TTC549 (cell line): ENCODE measurements at regions not wholly inside any gene's neighbourhood (a gene's known extent, or its start where the extent isn't known, plus 50 kb on each side); places are given as distances from the start of the nearest gene placed in this dataset.
"Not testable (repeated sequence)": the region's sequence is repeated elsewhere in the genome, so short reads cannot be mapped to it uniquely, and the experiment has no call there.

Experiments used
- FAIRE-seq: peaks from 2 replicates; lab custom pipeline; 2012; peaks lifted over from hg19 to GRCh38; lab: Jason Lieb, UNC

DNA sequence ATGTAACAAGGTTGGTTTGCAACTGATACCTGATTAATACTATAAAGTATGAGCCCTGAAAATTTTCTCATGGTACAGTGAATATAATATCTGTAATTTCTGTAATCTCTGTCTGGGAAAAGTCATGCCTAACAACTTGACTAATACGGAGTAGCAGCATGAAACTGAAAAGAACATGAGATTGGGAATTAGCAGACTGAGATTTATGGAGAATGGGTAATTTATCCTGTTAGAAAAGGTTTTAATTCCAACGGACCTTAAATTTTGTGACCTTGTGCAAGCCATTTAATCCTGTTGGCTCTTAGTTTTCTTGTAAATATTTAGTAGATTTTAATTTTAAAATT is 90.2 kb upstream of the CMC1 start:
- FAIRE-seq = no peak

DNA sequence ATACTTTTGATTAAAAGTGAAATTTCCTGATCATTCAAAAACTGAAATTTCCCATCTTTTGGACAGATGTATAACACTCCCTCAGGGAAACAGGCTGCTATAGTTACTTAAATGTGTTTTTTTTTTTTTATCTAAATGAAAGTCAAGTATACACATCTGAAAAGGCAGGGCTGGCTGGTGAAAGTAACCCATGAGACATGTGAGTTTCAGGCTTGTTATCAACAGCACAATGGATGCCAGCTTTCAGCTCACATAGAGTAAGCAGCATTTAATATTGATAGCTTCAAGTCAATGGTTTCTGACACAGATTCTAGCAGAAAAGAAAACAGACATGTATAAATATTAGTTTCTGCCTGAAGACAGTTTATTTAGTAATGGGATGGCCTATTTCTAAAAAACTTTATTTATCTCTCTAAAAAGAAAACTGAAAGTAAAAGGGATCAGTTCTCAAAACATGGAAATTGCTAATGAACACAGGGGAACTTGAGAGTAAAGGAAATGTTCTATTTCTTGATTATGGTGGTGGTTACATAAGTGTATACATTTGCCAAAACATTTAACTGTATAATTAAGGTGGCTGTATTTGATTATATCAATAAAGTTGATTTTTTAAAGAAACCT is 89.7 kb upstream of the CMC1 start:
- FAIRE-seq = no peak

DNA sequence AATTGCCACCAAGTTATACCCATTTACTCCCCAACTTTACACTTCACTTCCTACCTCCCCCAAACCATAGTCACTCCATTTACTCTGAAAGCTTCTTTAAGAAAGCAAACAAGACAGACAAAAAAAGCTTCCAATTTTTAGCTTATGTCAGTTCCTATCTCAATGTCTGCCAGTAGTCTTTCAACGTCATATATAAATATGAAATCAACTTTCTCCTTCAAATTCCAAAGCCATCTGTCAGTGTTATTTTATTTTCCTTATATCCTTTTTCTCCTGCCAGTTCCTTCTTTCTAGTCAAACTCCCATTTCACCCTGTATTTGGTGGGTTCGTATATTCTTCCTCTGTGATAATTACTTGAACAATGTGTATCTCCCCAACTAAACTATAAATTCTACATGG is 85.8 kb upstream of the CMC1 start:
- FAIRE-seq = no peak

DNA sequence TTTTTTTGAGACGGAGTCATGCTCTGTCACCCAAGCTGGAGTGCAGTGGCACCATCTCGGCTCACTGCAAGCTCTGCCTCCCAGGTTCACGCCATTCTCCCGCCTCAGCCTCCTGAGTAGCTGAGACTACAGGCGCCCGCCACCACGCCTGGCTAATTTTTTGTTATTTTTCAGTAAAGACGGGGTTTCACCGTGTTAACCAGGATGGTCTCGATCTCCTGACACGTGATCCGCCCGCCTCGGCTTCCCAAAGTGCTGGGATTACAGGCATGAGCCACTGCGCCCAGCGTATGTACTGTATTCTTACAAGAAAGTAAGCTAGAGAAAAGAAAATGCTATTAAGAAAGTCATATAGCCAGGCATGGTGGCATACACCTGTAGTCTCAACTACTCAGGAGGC is 84.8 kb upstream of the CMC1 start:
- FAIRE-seq = not testable (repeated sequence)

DNA sequence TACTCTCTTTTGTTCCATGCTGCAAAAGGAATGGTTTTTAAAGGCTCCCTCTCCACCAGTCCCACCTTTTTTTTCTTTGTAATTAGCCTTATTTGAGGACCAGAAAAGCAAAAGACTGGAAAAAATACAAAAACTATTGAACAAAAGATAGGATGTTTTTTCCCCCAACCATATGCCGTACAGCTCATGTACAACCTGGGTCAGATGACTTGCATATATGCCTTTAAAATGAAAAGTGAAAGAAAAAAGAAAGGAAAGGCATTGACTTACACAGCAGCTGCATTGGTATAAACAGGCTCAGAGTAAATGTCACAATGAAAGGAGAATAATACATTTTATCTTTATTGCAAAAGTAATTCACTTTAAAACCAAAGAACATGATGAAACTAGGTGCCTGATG is 69.5 kb upstream of the CMC1 start:
- FAIRE-seq = no peak

DNA sequence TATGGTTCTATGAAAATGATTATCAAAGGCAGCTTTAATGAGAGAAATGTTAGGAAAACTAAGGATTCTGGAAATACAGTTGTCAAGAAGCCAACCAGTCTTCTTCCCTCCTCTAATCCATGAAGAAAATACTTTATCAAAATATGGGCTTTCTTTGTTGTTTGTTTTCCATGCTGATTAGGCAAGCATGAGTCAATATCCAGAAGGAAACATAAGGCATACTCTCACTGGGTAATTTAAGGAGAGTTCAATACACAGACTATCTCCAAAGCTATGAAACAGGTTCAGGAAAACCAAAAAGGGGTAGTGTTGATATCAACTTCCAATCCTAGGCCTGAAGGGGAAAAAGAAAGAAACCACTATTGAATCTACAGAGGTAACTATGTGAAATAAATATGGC is 68.7 kb upstream of the CMC1 start:
- FAIRE-seq = no peak

DNA sequence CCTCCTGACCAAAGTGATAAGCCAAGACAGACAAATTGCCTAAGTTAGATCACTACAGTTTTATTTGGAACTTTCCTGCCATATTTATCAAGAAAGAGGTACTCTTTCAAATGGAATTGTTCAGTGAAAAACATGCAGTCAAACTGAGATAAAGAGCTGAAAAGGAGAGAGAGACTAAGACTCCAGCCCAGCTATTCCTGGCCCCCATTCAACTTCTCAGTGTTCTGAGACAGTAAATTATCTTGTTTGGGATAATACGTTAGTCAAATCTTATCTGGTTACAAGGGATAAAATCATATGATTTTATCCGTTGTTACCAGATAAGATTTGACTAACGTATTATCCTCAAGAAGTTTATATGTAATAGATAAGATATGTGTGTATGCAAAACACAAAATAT is 67.6 kb upstream of the CMC1 start:
- FAIRE-seq = no peak

DNA sequence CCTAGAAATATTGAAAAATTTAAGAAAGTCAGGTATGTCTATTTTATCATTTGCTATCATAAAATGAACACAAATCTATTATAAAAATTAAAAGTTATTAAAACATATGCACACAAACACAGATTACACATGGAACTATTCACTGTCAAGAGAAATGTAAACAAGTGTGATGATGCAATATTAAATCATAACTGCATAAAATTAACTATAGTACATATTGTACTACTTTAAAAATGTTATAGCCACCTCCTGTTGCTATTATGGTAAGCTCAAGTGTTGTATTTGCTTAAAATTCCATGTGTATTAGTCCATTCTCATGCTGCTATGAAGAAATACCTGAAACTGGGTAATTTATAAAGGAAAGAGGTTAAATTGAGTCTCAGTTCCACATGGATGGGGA is 54.7 kb upstream of the CMC1 start:
- FAIRE-seq = no peak

DNA sequence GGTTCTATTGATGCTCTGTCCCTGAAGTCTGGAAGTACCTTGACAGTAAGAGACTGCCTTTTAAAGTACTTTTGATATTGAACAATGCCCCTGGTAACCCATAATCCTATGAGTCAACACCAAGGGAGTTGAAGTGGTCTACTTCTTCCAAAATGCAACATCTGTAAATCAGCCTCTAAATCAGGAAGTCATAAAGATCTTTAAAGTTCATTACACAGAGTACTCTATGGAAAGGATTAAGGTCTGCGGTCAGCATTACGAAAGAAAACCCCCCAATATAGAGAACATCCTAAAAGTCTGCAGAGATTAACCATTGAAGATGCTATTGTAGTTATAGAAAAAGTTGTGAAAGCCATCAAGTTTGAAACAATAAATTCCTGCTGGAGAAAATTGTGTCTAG is 52.7 kb upstream of the CMC1 start:
- FAIRE-seq = no peak

DNA sequence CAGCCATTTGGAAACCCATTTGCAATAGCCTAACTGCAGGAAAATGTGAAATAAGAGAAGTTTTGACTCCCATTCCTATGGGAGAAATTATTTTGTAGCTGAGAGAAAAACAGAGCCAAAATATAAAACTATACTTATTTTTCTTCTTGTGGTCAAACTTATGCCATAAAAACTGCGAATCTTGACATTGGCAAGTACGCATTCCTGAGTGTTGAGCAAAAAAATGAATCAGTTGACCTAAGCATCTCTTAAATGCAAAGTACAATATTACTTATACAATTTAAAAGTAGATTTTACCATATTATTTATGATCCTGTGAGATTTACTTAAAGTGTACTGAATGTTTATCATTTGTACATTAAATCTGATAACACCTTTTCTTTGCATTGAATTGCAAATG is 50.1 kb upstream of the CMC1 start:
- FAIRE-seq = no peak
